ENCODE measurements at regions not wholly inside any gene's neighbourhood (a gene's known extent, or its start where the extent isn't known, plus 50 kb on each side); places are given as distances from the start of the nearest gene placed in this dataset.

GRCh38 chr5:62785588-62785987 is 207.0 kb downstream of the LRRC70 start:
- Histone ChIP-seq H4K20me1 (ENCODE audit: insufficient read depth) (no peaks in the 10 kb centered on the region), H2AFZ (ENCODE audit: low read depth, low read length) (no peak overlapping the region), H3K9me3 (ENCODE audit: low read length) (no peaks in the 10 kb centered on the region)

GRCh38 chr5:62783374-62784057 is 204.9 kb downstream of the LRRC70 start:
- Histone ChIP-seq H3K79me2 (replicated peaks; ENCODE audit: insufficient read depth, low read length) (no peaks in the 10 kb centered on the region), H2AFZ (ENCODE audit: low read depth, low read length) (no peak overlapping the region), H3K9me2 (ENCODE audit: insufficient read depth, low read length) (no peaks in the 10 kb centered on the region), H3K27me3 (ENCODE audit: insufficient read depth, low read depth, low read length) (no peaks in the 10 kb centered on the region), H3K4me2 (ENCODE audit: low read length) (no peak overlapping the region), H3K36me3 (ENCODE audit: insufficient read depth, low read length) (no peaks in the 10 kb centered on the region), H3K4me3 (ENCODE audit: low read length) (no peak overlapping the region), H3F3A (ENCODE audit: insufficient read depth, low read length, poor library complexity, severe bottlenecking) (no peaks in the 10 kb centered on the region), H3K9me3 (ENCODE audit: low read length) (no peaks in the 10 kb centered on the region), H3K9ac (ENCODE audit: low read length) (no peak overlapping the region), H4K20me1 (ENCODE audit: insufficient read depth) (no peaks in the 10 kb centered on the region), H3K27ac (ENCODE audit: low read length) (no peak overlapping the region)
- TF ChIP-seq TAF1 (IDR thresholded peaks at IDR 0.05; ENCODE audit: low read depth) (no peak), POLR2AphosphoS5 (IDR thresholded peaks at IDR 0.05) (no peak), EZH2 (IDR thresholded peaks at IDR 0.05; ENCODE audit: borderline replicate concordance, insufficient read depth, low read length, poor library complexity, severe bottlenecking) (no peak), SMC3 (conservative IDR thresholded peaks at IDR 0.05; ENCODE audit: poor library complexity) (no peak), EP300 (conservative IDR thresholded peaks at IDR 0.05; ENCODE audit: poor library complexity, severe bottlenecking) (no peak), MXI1 (conservative IDR thresholded peaks at IDR 0.05; ENCODE audit: poor library complexity, severe bottlenecking) (no peak), CTCF (IDR thresholded peaks at IDR 0.05; ENCODE audit: poor library complexity, severe bottlenecking) (no peak)

More at GRCh38 chr5:62785588-62785987, 207.0 kb downstream of the LRRC70 start:
- Histone ChIP-seq H3K4me3 (ENCODE audit: low read length) (no peak overlapping the region), H3K9me2 (ENCODE audit: insufficient read depth, low read length) (no peaks in the 10 kb centered on the region), H3K27ac (ENCODE audit: low read length) (no peak overlapping the region), H3K27me3 (ENCODE audit: insufficient read depth, low read depth, low read length) (no peaks in the 10 kb centered on the region), H3K36me3 (ENCODE audit: insufficient read depth, low read length) (no peaks in the 10 kb centered on the region), H3K4me2 (ENCODE audit: low read length) (no peak overlapping the region), H3K79me2 (replicated peaks; ENCODE audit: insufficient read depth, low read length) (no peaks in the 10 kb centered on the region), H3F3A (ENCODE audit: insufficient read depth, low read length, poor library complexity, severe bottlenecking) (no peaks in the 10 kb centered on the region), H3K9ac (ENCODE audit: low read length) (no peak overlapping the region)
- TF ChIP-seq EZH2 (IDR thresholded peaks at IDR 0.05; ENCODE audit: borderline replicate concordance, insufficient read depth, low read length, poor library complexity, severe bottlenecking), result no peak
- TF ChIP-seq MXI1 (conservative IDR thresholded peaks at IDR 0.05; ENCODE audit: poor library complexity, severe bottlenecking), result no peak
- no peak for TF ChIP-seq POLR2AphosphoS5 (IDR thresholded peaks at IDR 0.05)
- TF ChIP-seq REST (IDR thresholded peaks at IDR 0.05; ENCODE audit: borderline replicate concordance), result no peak
- no peak for TF ChIP-seq EP300 (conservative IDR thresholded peaks at IDR 0.05; ENCODE audit: poor library complexity, severe bottlenecking)
- TF ChIP-seq RAD21 (conservative IDR thresholded peaks at IDR 0.05), result no peak
- no peak for TF ChIP-seq TAF1 (IDR thresholded peaks at IDR 0.05; ENCODE audit: low read depth)
